ENCODE measurements at regions not wholly inside any gene's neighbourhood (a gene's known extent, or its start where the extent isn't known, plus 50 kb on each side); places are given as distances from the start of the nearest gene placed in this dataset.
A peak's percentile ranks its signal among the peaks of the same experiment; 100 is the strongest.

DNA sequence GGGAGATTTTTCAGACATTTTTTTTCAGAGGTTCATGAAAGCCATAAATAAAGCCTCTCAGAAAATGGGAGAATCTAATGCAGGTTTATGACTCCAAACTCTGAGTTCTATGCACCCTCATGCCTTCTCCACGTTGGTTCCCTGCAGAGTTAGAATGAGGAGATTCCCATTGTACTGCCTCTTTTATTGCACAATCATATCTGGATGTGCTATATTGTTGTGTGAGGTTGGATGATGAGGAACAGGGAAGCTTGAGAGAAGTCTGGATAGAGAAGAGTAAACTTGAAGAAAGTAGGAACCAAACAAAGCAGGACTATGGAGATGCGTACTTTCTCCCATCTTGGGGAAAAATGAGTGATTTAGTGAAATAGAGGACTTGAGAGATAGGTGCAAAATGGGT is 178.8 kb downstream of the PDCD6IP start (continued):
- TF ChIP-seq CTCF (conservative IDR thresholded peaks at IDR 0.05; ENCODE audit: low read depth in 2 of 2) (no peak), NANOG (IDR thresholded peaks at IDR 0.05; ENCODE audit: borderline replicate concordance) (no peak), EZH2 (IDR thresholded peaks at IDR 0.05; ENCODE audit: low read depth, unreplicated experiment) (no peak), EZH2phosphoT487 (IDR thresholded peaks at IDR 0.05; ENCODE audit: unreplicated experiment) (no peak), JUNB (IDR thresholded peaks at IDR 0.05; ENCODE audit: unreplicated experiment) (no peak)
- TF ChIP-seq, protein P1, sequence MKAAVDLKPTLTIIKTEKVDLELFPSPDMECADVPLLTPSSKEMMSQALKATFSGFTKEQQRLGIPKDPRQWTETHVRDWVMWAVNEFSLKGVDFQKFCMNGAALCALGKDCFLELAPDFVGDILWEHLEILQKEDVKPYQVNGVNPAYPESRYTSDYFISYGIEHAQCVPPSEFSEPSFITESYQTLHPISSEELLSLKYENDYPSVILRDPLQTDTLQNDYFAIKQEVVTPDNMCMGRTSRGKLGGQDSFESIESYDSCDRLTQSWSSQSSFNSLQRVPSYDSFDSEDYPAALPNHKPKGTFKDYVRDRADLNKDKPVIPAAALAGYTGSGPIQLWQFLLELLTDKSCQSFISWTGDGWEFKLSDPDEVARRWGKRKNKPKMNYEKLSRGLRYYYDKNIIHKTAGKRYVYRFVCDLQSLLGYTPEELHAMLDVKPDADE (IDR thresholded peaks at IDR 0.05), result no peak

DNA sequence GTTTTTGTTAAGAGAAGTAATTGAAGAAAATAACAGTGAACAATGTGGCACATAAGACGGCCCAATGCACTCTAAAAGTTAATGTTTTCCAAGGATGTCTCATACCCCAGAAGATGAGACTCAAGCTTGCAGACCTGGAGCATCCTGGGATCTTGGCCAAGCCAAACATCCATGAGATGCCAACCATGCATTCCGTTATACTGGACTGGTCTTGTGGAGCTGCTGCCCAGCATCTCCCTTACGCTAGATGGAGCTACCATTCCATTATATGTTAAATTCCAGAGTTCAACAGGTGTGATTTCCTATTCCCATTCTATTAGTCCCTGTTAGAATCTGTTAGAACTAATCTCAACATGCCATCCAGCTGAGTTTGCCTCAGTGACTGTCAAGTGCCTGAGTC is 181.8 kb downstream of the PDCD6IP start:
- no peaks in the 10 kb centered on the region; the same call in 1 of the 2 replicates for H3K9me2 ChIP-seq (ENCODE audit: insufficient read depth)
- no peaks in the 10 kb centered on the region for H3F3A ChIP-seq (replicated peaks; ENCODE audit: low read depth)
- H3K27me3 Mint-ChIP-seq (ENCODE audit: insufficient read depth, low read depth, poor library complexity), result peaks cover 2% of the 10 kb centered on the region
- DNase-seq (ENCODE audit: low spot score), result peak; percentile 46
- TF ChIP-seq ZNF331 (CRISPR knock-in tag; IDR thresholded peaks at IDR 0.05; ENCODE audit: low read depth), result no peak
- no peak for TF ChIP-seq NANOG (IDR thresholded peaks at IDR 0.05; ENCODE audit: borderline replicate concordance)
- peak; percentile 55 to 69 for TF ChIP-seq CTCF (conservative IDR thresholded peaks at IDR 0.05; ENCODE audit: low read depth in 2 of 2)
- no peak overlapping the region for H3K4me3 ChIP-seq
- H3K27ac ChIP-seq (ENCODE audit: low read depth), result no peak overlapping the region
- H3K27me3 ChIP-seq (ENCODE audit: insufficient read depth), result no peaks in the 10 kb centered on the region
- H2AFZ ChIP-seq, result no peak overlapping the region
- no peaks in the 10 kb centered on the region for H4K20me1 ChIP-seq (replicated peaks; ENCODE audit: insufficient read depth)
- H3K4me1 Mint-ChIP-seq, result no peaks in the 10 kb centered on the region
- no peak overlapping the region for H3K4me3 Mint-ChIP-seq
- no peak overlapping the region for H3K4me2 ChIP-seq
- ATAC-seq, result peak; percentile 64
- no peaks in the 10 kb centered on the region; the same call in 2 of the 3 replicates for H3K9me3 Mint-ChIP-seq
- no peak overlapping the region for H3K27ac Mint-ChIP-seq
- no peaks in the 10 kb centered on the region for H3K36me3 Mint-ChIP-seq (ENCODE audit: low read depth)
- no peaks in the 10 kb centered on the region for H3K4me1 ChIP-seq (ENCODE audit: insufficient read depth)
- no peaks in the 10 kb centered on the region for H3K36me3 ChIP-seq (ENCODE audit: insufficient read depth)
- no peaks in the 10 kb centered on the region for H3K79me2 ChIP-seq (replicated peaks; ENCODE audit: insufficient read depth)

- no peak for ATAC-seq
- H3K4me1 Mint-ChIP-seq, result no peaks in the 10 kb centered on the region
- DNase-seq (ENCODE audit: low spot score), result no peak
- TF ChIP-seq, protein P1 (IDR thresholded peaks at IDR 0.05), result no peak
- no peak for TF ChIP-seq ZNF331 (CRISPR knock-in tag; IDR thresholded peaks at IDR 0.05; ENCODE audit: low read depth)
These were observed 183.9 kb downstream of the PDCD6IP start for GRCh38 chr3:33982269-33982798.

More at GRCh38 chr3:33982269-33982798, 183.9 kb downstream of the PDCD6IP start:
- no peaks in the 10 kb centered on the region for H3K36me3 ChIP-seq (ENCODE audit: insufficient read depth)
- H3F3A ChIP-seq (replicated peaks; ENCODE audit: low read depth), result no peaks in the 10 kb centered on the region
- no peak overlapping the region for H2AFZ ChIP-seq
- Mint-ChIP-seq H3K4me3 (no peak overlapping the region), H3K36me3 (ENCODE audit: low read depth) (no peaks in the 10 kb centered on the region), H3K27me3 (ENCODE audit: insufficient read depth, low read depth, poor library complexity) (peaks cover 2% of the 10 kb centered on the region), H3K9me3 (no peaks in the 10 kb centered on the region; the same call in 2 of the 3 replicates), H3K27ac (no peak overlapping the region)
- no peaks in the 10 kb centered on the region for H3K79me2 ChIP-seq (replicated peaks; ENCODE audit: insufficient read depth)
- no peaks in the 10 kb centered on the region; the same call in 1 of the 2 replicates for H3K9me2 ChIP-seq (ENCODE audit: insufficient read depth)
- no peaks in the 10 kb centered on the region for H3K4me1 ChIP-seq (ENCODE audit: insufficient read depth)
- no peaks in the 10 kb centered on the region for H3K27me3 ChIP-seq (ENCODE audit: insufficient read depth)
- H3K4me3 ChIP-seq, result no peak overlapping the region
- H3K4me2 ChIP-seq, result no peak overlapping the region
- H3K27ac ChIP-seq (ENCODE audit: low read depth), result no peak overlapping the region
- H4K20me1 ChIP-seq (replicated peaks; ENCODE audit: insufficient read depth), result no peaks in the 10 kb centered on the region

Measured in GM23338 (cell line).